HPDE6-E6E7 (cell line): ENCODE measurements at regions not wholly inside any gene's neighbourhood (a gene's known extent, or its start where the extent isn't known, plus 50 kb on each side); places are given as distances from the start of the nearest gene placed in this dataset.

Experiments
- DNase-seq: peaks from one replicate; pipeline ENCODE4 v3.0.0; 2011; ENCODE audit warnings: missing footprints; ENCODE audit errors: extremely low spot score

- no peak for DNase-seq
Observed at GRCh38 chr3:106860182-106860581, 517.1 kb upstream of the CCDC54 start.

- DNase-seq, result no peak
Observed at GRCh38 chr3:106862067-106862466, 515.2 kb upstream of the CCDC54 start.

GRCh38 chr3:106877627-106878026 is 499.6 kb upstream of the CCDC54 start:
- no peak for DNase-seq

- DNase-seq, result no peak
Observed at GRCh38 chr3:106880206-106880605, 497.0 kb upstream of the CCDC54 start.

GRCh38 chr3:106881186-106881585 is 496.1 kb upstream of the CCDC54 start:
- no peak for DNase-seq

- DNase-seq, result no peak
Observed at GRCh38 chr3:106882297-106882696, 494.9 kb upstream of the CCDC54 start.

GRCh38 chr3:106906074-106906473 is 471.2 kb upstream of the CCDC54 start:
- no peak for DNase-seq

- no peak for DNase-seq
Observed at GRCh38 chr3:106908181-106908938, 468.9 kb upstream of the CCDC54 start.

GRCh38 chr3:106913111-106913698 is 464.0 kb upstream of the CCDC54 start:
- peak; percentile 4 for DNase-seq

GRCh38 chr3:106913966-106914365 is 463.3 kb upstream of the CCDC54 start:
- DNase-seq, result no peak

- DNase-seq, result no peak
Observed at GRCh38 chr3:106920609-106921008, 456.6 kb upstream of the CCDC54 start.

- DNase-seq, result no peak
Observed at GRCh38 chr3:106929081-106929480, 448.2 kb upstream of the CCDC54 start.

GRCh38 chr3:106930086-106930485 is 447.2 kb upstream of the CCDC54 start:
- DNase-seq, result no peak

GRCh38 chr3:106931904-106932303 is 445.3 kb upstream of the CCDC54 start:
- no peak for DNase-seq

GRCh38 chr3:106936337-106936736 is 440.9 kb upstream of the CCDC54 start:
- DNase-seq, result no peak

GRCh38 chr3:106942051-106942450 is 435.2 kb upstream of the CCDC54 start:
- no peak for DNase-seq

- no peak for DNase-seq
Observed at GRCh38 chr3:106943071-106943470, 434.2 kb upstream of the CCDC54 start.

GRCh38 chr3:106945435-106945834 is 431.8 kb upstream of the CCDC54 start:
- no peak for DNase-seq

- DNase-seq, result no peak
Observed at GRCh38 chr3:106946866-106947265, 430.4 kb upstream of the CCDC54 start.

- DNase-seq, result no peak
Observed at GRCh38 chr3:106957029-106957428, 420.2 kb upstream of the CCDC54 start.

- DNase-seq, result no peak
Observed at GRCh38 chr3:106962993-106963392, 414.2 kb upstream of the CCDC54 start.

GRCh38 chr3:106963442-106963841 is 413.8 kb upstream of the CCDC54 start:
- no peak for DNase-seq

- no peak for DNase-seq
Observed at GRCh38 chr3:106965307-106965706, 411.9 kb upstream of the CCDC54 start.

GRCh38 chr3:106969596-106969995 is 407.6 kb upstream of the CCDC54 start:
- DNase-seq, result no peak
